ENCODE measurements at regions not wholly inside any gene's neighbourhood (a gene's known extent, or its start where the extent isn't known, plus 50 kb on each side); places are given as distances from the start of the nearest gene placed in this dataset.
"Not testable (repeated sequence)": the region's sequence is repeated elsewhere in the genome, so short reads cannot be mapped to it uniquely, and the experiment has no call there.

DNA sequence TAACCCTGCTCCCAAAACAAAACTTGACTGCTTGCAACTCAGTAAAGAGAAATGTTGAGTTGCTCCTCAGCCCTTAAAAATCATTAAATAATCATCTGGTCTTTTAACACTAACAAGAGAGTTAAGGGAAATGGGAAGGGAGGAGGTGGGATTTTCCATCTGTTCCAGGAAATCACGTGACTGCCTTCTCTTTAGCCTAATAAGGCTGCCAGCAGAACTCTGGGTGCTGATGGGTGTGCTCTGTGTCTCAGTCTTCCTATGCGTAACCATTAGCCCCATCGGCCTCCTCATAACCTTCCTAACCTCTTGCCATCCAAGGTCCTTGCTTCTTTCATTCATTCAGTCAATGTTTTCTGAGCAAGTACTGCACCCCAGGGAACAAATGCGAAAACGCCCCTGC lies 104.6 kb downstream of the ZNF22 start:
- TF ChIP-seq ZNF707 (tag by site-specific recombination; IDR thresholded peaks at IDR 0.05); TCF7L2 (IDR thresholded peaks at IDR 0.05; ENCODE audit: borderline replicate concordance, low read depth, low read length); ZNF404 (tag by site-specific recombination; IDR thresholded peaks at IDR 0.05); MEIS1 (CRISPR knock-in tag; IDR thresholded peaks at IDR 0.05; ENCODE audit: borderline replicate concordance); ZSCAN18 (tag by site-specific recombination; IDR thresholded peaks at IDR 0.05); PBX3 (CRISPR knock-in tag; IDR thresholded peaks at IDR 0.05); ZNF292 (tag by site-specific recombination; IDR thresholded peaks at IDR 0.05; ENCODE audit: borderline replicate concordance, low read depth); ZNF146 (tag by site-specific recombination; IDR thresholded peaks at IDR 0.05): not testable (repeated sequence)
- TF ChIP-seq, protein P1, sequence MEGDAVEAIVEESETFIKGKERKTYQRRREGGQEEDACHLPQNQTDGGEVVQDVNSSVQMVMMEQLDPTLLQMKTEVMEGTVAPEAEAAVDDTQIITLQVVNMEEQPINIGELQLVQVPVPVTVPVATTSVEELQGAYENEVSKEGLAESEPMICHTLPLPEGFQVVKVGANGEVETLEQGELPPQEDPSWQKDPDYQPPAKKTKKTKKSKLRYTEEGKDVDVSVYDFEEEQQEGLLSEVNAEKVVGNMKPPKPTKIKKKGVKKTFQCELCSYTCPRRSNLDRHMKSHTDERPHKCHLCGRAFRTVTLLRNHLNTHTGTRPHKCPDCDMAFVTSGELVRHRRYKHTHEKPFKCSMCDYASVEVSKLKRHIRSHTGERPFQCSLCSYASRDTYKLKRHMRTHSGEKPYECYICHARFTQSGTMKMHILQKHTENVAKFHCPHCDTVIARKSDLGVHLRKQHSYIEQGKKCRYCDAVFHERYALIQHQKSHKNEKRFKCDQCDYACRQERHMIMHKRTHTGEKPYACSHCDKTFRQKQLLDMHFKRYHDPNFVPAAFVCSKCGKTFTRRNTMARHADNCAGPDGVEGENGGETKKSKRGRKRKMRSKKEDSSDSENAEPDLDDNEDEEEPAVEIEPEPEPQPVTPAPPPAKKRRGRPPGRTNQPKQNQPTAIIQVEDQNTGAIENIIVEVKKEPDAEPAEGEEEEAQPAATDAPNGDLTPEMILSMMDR (tag by site-specific recombination; IDR thresholded peaks at IDR 0.05): not testable (repeated sequence)
- TF ChIP-seq, protein P2, sequence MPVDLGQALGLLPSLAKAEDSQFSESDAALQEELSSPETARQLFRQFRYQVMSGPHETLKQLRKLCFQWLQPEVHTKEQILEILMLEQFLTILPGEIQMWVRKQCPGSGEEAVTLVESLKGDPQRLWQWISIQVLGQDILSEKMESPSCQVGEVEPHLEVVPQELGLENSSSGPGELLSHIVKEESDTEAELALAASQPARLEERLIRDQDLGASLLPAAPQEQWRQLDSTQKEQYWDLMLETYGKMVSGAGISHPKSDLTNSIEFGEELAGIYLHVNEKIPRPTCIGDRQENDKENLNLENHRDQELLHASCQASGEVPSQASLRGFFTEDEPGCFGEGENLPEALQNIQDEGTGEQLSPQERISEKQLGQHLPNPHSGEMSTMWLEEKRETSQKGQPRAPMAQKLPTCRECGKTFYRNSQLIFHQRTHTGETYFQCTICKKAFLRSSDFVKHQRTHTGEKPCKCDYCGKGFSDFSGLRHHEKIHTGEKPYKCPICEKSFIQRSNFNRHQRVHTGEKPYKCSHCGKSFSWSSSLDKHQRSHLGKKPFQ (tag by site-specific recombination; IDR thresholded peaks at IDR 0.05): not testable (repeated sequence)
- TF ChIP-seq, protein P3, sequence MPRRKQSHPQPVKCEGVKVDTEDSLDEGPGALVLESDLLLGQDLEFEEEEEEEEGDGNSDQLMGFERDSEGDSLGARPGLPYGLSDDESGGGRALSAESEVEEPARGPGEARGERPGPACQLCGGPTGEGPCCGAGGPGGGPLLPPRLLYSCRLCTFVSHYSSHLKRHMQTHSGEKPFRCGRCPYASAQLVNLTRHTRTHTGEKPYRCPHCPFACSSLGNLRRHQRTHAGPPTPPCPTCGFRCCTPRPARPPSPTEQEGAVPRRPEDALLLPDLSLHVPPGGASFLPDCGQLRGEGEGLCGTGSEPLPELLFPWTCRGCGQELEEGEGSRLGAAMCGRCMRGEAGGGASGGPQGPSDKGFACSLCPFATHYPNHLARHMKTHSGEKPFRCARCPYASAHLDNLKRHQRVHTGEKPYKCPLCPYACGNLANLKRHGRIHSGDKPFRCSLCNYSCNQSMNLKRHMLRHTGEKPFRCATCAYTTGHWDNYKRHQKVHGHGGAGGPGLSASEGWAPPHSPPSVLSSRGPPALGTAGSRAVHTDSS (tag by site-specific recombination; IDR thresholded peaks at IDR 0.05): not testable (repeated sequence)

Measured in HEK293 (cell line).